ENCODE measurements at regions not wholly inside any gene's neighbourhood (a gene's known extent, or its start where the extent isn't known, plus 50 kb on each side); places are given as distances from the start of the nearest gene placed in this dataset.

DNA sequence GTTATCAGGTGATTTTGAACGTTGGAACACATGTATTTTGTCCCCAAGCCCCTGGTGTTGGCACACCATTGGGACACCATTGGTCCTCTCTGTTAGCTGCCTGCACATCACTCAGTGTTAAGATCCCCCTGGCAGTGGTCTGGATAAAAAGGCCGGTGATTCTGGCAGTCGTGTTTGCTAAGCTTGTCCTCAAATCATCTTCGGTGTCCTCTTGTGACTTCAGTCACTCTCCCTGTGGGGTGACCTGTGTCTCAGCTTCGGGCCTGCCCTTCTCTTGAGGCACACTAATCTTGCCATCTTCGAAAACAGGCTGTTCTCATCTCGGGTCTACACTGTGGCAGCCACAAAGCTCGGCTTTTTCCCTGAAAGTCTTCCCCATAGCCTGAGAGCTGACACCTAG lies 127.1 kb downstream of the ZIC5 start:
- intact Hi-C loops (cut with DNase I): no loop called here
- Histone ChIP-seq H3K4me1 (no peaks in the 10 kb centered on the region), H3K9me3 (no peaks in the 10 kb centered on the region), H3K4me3 (no peak overlapping the region), H3K27me3 (no peaks in the 10 kb centered on the region), H3K27ac (no peak overlapping the region), H3K36me3 (no peaks in the 10 kb centered on the region)
- no peak for DNase-seq (ENCODE audit: low spot score in 2 of 2)
- TF ChIP-seq, protein P1, sequence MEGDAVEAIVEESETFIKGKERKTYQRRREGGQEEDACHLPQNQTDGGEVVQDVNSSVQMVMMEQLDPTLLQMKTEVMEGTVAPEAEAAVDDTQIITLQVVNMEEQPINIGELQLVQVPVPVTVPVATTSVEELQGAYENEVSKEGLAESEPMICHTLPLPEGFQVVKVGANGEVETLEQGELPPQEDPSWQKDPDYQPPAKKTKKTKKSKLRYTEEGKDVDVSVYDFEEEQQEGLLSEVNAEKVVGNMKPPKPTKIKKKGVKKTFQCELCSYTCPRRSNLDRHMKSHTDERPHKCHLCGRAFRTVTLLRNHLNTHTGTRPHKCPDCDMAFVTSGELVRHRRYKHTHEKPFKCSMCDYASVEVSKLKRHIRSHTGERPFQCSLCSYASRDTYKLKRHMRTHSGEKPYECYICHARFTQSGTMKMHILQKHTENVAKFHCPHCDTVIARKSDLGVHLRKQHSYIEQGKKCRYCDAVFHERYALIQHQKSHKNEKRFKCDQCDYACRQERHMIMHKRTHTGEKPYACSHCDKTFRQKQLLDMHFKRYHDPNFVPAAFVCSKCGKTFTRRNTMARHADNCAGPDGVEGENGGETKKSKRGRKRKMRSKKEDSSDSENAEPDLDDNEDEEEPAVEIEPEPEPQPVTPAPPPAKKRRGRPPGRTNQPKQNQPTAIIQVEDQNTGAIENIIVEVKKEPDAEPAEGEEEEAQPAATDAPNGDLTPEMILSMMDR (IDR thresholded peaks at IDR 0.05): no peak

DNA sequence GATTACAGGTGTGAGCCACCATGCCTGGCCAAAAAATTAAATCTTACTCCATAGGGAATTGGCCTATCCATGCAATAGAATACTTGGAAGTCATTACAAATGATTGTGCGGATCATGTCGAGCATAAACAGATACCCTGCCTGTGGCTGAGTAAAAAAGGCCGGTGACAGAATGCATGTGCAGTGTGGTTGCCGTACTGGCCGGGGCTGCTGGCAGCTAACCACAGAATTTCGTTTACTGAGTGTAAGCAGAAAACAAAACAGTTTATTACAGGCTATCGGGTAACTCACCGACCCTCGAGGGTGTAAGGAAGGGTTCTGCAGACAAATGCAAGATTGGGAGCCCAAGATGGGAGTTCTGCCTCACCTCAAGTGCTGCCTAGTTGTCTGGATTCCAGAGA lies 127.7 kb downstream of the ZIC5 start:
- no peak for DNase-seq (ENCODE audit: low spot score in 2 of 2)
- no peak overlapping the region for H3K4me3 ChIP-seq
- intact Hi-C loops (cut with DNase I): no loop called here
- no peaks in the 10 kb centered on the region for H3K9me3 ChIP-seq
- H3K27ac ChIP-seq: no peak overlapping the region
- H3K4me1 ChIP-seq: no peaks in the 10 kb centered on the region
- no peaks in the 10 kb centered on the region for H3K36me3 ChIP-seq
- TF ChIP-seq, protein P1 (IDR thresholded peaks at IDR 0.05): no peak
- no peaks in the 10 kb centered on the region for H3K27me3 ChIP-seq

DNA sequence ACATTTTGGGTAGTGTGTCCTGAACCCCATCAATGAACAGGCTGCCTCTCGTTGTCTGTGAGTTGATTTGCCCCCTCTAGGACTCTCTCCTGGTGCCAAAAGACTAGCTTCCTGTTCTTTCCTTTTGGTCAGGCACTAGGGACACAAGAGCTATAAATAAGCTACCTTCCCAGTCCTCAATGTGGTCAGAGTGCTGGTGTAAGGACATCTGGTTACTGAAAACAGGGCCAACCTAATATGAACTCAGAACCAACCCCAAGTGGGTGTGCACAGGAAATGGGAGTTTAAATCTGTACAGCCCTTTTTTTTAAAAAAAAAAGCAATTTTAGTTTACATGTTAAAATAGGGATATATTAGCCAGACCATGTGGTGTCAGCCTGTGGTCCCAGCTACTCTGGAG lies 129.2 kb downstream of the ZIC5 start:
- Histone ChIP-seq H3K4me3 (no peak overlapping the region), H3K36me3 (no peaks in the 10 kb centered on the region), H3K27me3 (no peaks in the 10 kb centered on the region), H3K9me3 (no peaks in the 10 kb centered on the region), H3K4me1 (no peaks in the 10 kb centered on the region), H3K27ac (no peak overlapping the region)
- intact Hi-C loops (cut with DNase I): no loop called here
- TF ChIP-seq, protein P1 (IDR thresholded peaks at IDR 0.05): no peak
- no peak for DNase-seq (ENCODE audit: low spot score in 2 of 2)

DNA sequence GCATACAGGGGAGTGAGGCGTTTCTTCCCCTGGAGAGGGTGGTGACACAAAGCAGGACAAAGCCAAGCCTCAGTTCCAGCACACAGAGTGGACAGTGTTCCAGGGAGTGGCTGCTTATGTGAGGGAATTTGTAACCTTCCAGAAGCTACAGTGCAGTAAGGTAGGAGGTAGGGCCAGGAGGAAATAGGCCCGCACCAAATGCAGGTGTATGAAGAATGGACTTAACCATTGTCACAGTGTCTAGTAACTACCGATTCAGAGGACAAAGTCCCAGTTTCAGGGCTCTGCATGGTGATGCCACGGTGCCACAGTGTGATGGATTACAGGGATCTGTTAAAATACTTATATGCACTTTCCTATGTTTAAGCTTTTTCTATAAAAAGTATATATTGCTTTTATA lies 135.3 kb downstream of the ZIC5 start:
- H3K9me3 ChIP-seq: no peaks in the 10 kb centered on the region
- H3K4me1 ChIP-seq: no peaks in the 10 kb centered on the region
- no peak overlapping the region for H3K27ac ChIP-seq
- no peak for DNase-seq (ENCODE audit: low spot score in 2 of 2)
- no peaks in the 10 kb centered on the region for H3K36me3 ChIP-seq
- H3K4me3 ChIP-seq: no peak overlapping the region
- TF ChIP-seq, protein P1 (IDR thresholded peaks at IDR 0.05): no peak
- intact Hi-C loops (cut with DNase I): no loop called here
- no peaks in the 10 kb centered on the region for H3K27me3 ChIP-seq

DNA sequence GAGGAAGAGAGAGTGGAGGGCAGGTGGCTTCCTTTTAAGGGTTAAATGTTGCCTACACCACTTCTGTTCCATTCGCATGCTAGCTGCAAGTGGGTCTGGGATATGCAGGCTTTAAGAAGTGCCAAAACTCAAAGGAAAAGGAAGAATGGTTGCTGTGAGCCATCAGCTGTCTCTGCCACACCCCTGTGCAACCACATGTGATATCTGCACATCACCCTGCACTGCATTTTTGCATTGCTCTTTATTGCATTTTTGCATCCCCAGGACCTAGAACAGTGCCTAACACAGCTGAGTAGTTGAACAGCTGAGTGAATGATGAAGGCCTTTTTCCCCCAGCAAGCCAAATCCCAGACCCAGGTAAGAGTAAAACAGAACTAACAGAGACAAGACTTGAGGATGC lies 136.1 kb downstream of the ZIC5 start:
- H3K36me3 ChIP-seq: no peaks in the 10 kb centered on the region
- no peaks in the 10 kb centered on the region for H3K9me3 ChIP-seq
- no peaks in the 10 kb centered on the region for H3K27me3 ChIP-seq
- no peak for DNase-seq (ENCODE audit: low spot score in 2 of 2)
- no peak overlapping the region for H3K4me3 ChIP-seq
- TF ChIP-seq, protein P1 (IDR thresholded peaks at IDR 0.05): no peak
- intact Hi-C loops (cut with DNase I): no loop called here
- no peaks in the 10 kb centered on the region for H3K4me1 ChIP-seq
- no peak overlapping the region for H3K27ac ChIP-seq

DNA sequence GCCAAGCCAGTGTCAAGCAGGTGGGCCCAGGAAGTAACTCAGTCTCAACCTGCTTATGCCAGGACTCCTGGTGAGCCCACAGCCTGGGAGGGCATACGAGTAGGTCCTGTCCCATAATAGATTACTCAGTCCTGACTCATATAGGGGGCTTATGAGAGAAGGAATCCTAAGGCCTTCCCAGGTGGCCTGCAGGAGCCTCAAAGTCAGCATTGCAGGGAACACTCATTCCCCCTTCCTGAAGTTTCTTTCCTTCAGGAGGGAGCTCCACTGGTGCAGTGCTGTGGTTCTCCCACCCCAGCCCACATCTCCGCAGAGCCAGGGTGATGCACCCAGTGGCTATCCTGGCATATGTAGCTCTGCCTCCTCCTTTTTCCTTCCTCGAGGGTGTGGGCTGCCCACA lies 137.3 kb downstream of the ZIC5 start:
- Histone ChIP-seq H3K4me1 (no peaks in the 10 kb centered on the region), H3K4me3 (no peak overlapping the region), H3K36me3 (no peaks in the 10 kb centered on the region), H3K9me3 (no peaks in the 10 kb centered on the region), H3K27me3 (no peaks in the 10 kb centered on the region), H3K27ac (no peak overlapping the region)
- TF ChIP-seq, protein P1 (IDR thresholded peaks at IDR 0.05): no peak
- intact Hi-C loops (cut with DNase I): no loop called here
- DNase-seq (ENCODE audit: low spot score in 2 of 2): no peak
